ENCODE measurements at regions not wholly inside any gene's neighbourhood (a gene's known extent, or its start where the extent isn't known, plus 50 kb on each side); places are given as distances from the start of the nearest gene placed in this dataset.

- Histone ChIP-seq H3K9ac (ENCODE audit: insufficient read depth, low read depth, low read length) (no peak overlapping the region), H3K27ac (ENCODE audit: extremely low read length, insufficient read depth, low read length) (no peak overlapping the region), H3K4me1 (ENCODE audit: insufficient read depth, low read length) (no peaks in the 10 kb centered on the region), H3K36me3 (replicated peaks in 1 of 2; ENCODE audit: control insufficient read depth in 1 of 2, insufficient read depth in 2 of 2, low read length in 2 of 2) (no peaks in the 10 kb centered on the region), H3K9me3 (ENCODE audit: low read length) (peaks cover 57% of the 10 kb centered on the region), H4K20me1 (ENCODE audit: insufficient read depth, low read length) (no peaks in the 10 kb centered on the region), H3K4me3 (replicated peaks in 1 of 3; ENCODE audit: insufficient read depth in 1 of 3, low read depth in 2 of 3, low read length in 3 of 3) (no peak overlapping the region), H3K4me2 (ENCODE audit: low read depth, low read length) (no peak overlapping the region), H3K27me3 (ENCODE audit: control insufficient read depth in 1 of 2, insufficient read depth in 2 of 2, low read length in 2 of 2) (no peaks in the 10 kb centered on the region), H3K79me2 (ENCODE audit: insufficient read depth, low read length) (no peaks in the 10 kb centered on the region), H2AFZ (ENCODE audit: low read length) (no peak overlapping the region)
- DNase-seq (ENCODE audit: low spot score) (no peak), ATAC-seq (no peak), FAIRE-seq (no peak)
- in situ Hi-C loops (cut with HindIII; ENCODE audit: extremely low pct_ligation_motif_present, low pct_unique_long_range_greater_than_20kb), result no loop called here
- POLR2A ChIA-PET, result no interaction called here
- 2% methylated on average over 2 of the region's 2 CpGs for WGBS (ENCODE audit: low lambda C conversion rate)
- no peak for TF ChIP-seq ZNF446 (CRISPR knock-in tag; IDR thresholded peaks at IDR 0.05)
- no peak for TF ChIP-seq CBFB (CRISPR knock-in tag; IDR thresholded peaks at IDR 0.05)
- no peak for TF ChIP-seq SMC3 (IDR thresholded peaks at IDR 0.05; ENCODE audit: low read length)
- TF ChIP-seq ZNF598 (CRISPR knock-in tag; IDR thresholded peaks at IDR 0.05; ENCODE audit: borderline replicate concordance), result no peak
- no peak for TF ChIP-seq CHCHD3 (CRISPR knock-in tag; IDR thresholded peaks at IDR 0.05)
- no peak for TF ChIP-seq ZBTB7A (CRISPR knock-in tag; IDR thresholded peaks at IDR 0.05)
- no peak for TF ChIP-seq ZNF615 (CRISPR knock-in tag; IDR thresholded peaks at IDR 0.05; ENCODE audit: borderline replicate concordance)
- TF ChIP-seq KAT8 (CRISPR knock-in tag; IDR thresholded peaks at IDR 0.05), result no peak
- TF ChIP-seq ZNF354B (CRISPR knock-in tag; IDR thresholded peaks at IDR 0.05), result no peak
- TF ChIP-seq ZFP62 (CRISPR knock-in tag; IDR thresholded peaks at IDR 0.05), result no peak
- no peak for TF ChIP-seq RAD21 (CRISPR knock-in tag; IDR thresholded peaks at IDR 0.05)
- no peak for TF ChIP-seq ZNF326 (CRISPR knock-in tag; IDR thresholded peaks at IDR 0.05; ENCODE audit: borderline replicate concordance)
- CTCF ChIA-PET (ENCODE audit: low intra/inter-chr PET ratio, low total read pairs), result no interaction called here
- intact Hi-C loops (cut with micrococcal nuclease; ENCODE audit: unreplicated experiment), result no loop called here
- BruUV-seq (replicated peaks), result no TSS peak
Measured at GRCh38 chr5:18037718-18038117, 403.5 kb downstream of the TAF11L14 start.

- intact Hi-C loops (cut with micrococcal nuclease; ENCODE audit: unreplicated experiment), result no loop called here
- FAIRE-seq (no peak), ATAC-seq (no peak)
- no peak for TF ChIP-seq ZNF383 (CRISPR knock-in tag; IDR thresholded peaks at IDR 0.05; ENCODE audit: borderline replicate concordance)
- TF ChIP-seq CREB1 (IDR thresholded peaks at IDR 0.05), result no peak
- no peak for TF ChIP-seq CREB1 (CRISPR knock-in tag; IDR thresholded peaks at IDR 0.05)
- TF ChIP-seq CSRNP2 (CRISPR knock-in tag; conservative IDR thresholded peaks at IDR 0.05; ENCODE audit: low read depth), result no peak
- no peak for TF ChIP-seq REPIN1 (CRISPR knock-in tag; IDR thresholded peaks at IDR 0.05; ENCODE audit: borderline replicate concordance, low read depth)
- no peak for TF ChIP-seq ZNF772 (CRISPR knock-in tag; IDR thresholded peaks at IDR 0.05)
- TF ChIP-seq MTERF4 (CRISPR knock-in tag; IDR thresholded peaks at IDR 0.05), result no peak
- TF ChIP-seq CHD2 (IDR thresholded peaks at IDR 0.05; ENCODE audit: low read depth, low read length), result no peak
Measured at GRCh38 chr5:18043344-18043743, 409.1 kb downstream of the TAF11L14 start.

More at GRCh38 chr5:18043344-18043743, 409.1 kb downstream of the TAF11L14 start:
- H3K27ac ChIP-seq (ENCODE audit: extremely low read length, insufficient read depth, low read length), result no peak overlapping the region
- no peak for DNase-seq (ENCODE audit: low spot score)
- 0% methylated on average over 1 of the region's 1 CpG for WGBS (ENCODE audit: low lambda C conversion rate)
- no TSS peak for BruUV-seq (replicated peaks)
- in situ Hi-C loops (cut with HindIII; ENCODE audit: extremely low pct_ligation_motif_present, low pct_unique_long_range_greater_than_20kb), result no loop called here
- H4K20me1 ChIP-seq (ENCODE audit: insufficient read depth, low read length), result no peaks in the 10 kb centered on the region
- peaks cover 46% of the 10 kb centered on the region for H3K9me3 ChIP-seq (ENCODE audit: low read length)
- H3K4me2 ChIP-seq (ENCODE audit: low read depth, low read length), result no peak overlapping the region
- ChIA-PET CTCF (ENCODE audit: low intra/inter-chr PET ratio, low total read pairs) (no interaction called here), POLR2A (no interaction called here)
- H3K36me3 ChIP-seq (replicated peaks in 1 of 2; ENCODE audit: control insufficient read depth in 1 of 2, insufficient read depth in 2 of 2, low read length in 2 of 2), result no peaks in the 10 kb centered on the region
- no peak overlapping the region for H3K9ac ChIP-seq (ENCODE audit: insufficient read depth, low read depth, low read length)
- H3K79me2 ChIP-seq (ENCODE audit: insufficient read depth, low read length), result no peaks in the 10 kb centered on the region
- H3K27me3 ChIP-seq (ENCODE audit: control insufficient read depth in 1 of 2, insufficient read depth in 2 of 2, low read length in 2 of 2), result no peaks in the 10 kb centered on the region
- H2AFZ ChIP-seq (ENCODE audit: low read length), result no peak overlapping the region
- no peaks in the 10 kb centered on the region for H3K4me1 ChIP-seq (ENCODE audit: insufficient read depth, low read length)
- H3K4me3 ChIP-seq (replicated peaks in 1 of 3; ENCODE audit: insufficient read depth in 1 of 3, low read depth in 2 of 3, low read length in 3 of 3), result no peak overlapping the region

Measured in HepG2 (cell line).